Liver (tissue), 2 donors: ENCODE measurements at regions not wholly inside any gene's neighbourhood (a gene's known extent, or its start where the extent isn't known, plus 50 kb on each side); places are given as distances from the start of the nearest gene placed in this dataset.

Experiments used
- TF ChIP-seq, protein P1 (sequence below): fragments of 150-350 bp; IDR thresholded peaks from 2 replicates; pipeline ENCODE4 v1.5.1; 2017; ENCODE audit warnings: improper control_type of control experiment, low read depth, low read length; ENCODE audit not compliant: missing input control
- TF ChIP-seq, protein P2 (sequence below): IDR thresholded peaks from 2 replicates; pipeline ENCODE4 v1.6.1; 2016; ENCODE audit warnings: antibody characterized with exemption, mild to moderate bottlenecking
- donor health status: healthy.

DNA sequence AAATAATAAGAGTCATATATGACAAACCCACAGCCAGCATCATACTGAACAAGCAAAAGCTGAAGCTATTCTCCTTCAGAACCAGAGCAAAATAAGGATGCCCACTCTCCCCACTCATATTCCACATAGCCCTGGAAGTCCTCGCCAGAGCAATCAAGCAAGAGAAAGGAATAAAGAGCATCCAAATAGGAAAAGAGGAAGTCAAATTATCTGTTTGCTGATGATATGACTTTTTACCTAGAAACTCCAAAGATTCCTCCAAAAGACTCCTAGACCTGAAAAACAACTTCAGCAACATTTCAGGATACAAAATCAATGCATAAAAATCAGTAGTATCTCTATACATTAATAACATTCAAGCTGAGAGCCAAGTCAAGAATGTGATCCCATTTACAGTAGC, 217.5 kb downstream of the ABCC12 start:
- TF ChIP-seq, protein P1, sequence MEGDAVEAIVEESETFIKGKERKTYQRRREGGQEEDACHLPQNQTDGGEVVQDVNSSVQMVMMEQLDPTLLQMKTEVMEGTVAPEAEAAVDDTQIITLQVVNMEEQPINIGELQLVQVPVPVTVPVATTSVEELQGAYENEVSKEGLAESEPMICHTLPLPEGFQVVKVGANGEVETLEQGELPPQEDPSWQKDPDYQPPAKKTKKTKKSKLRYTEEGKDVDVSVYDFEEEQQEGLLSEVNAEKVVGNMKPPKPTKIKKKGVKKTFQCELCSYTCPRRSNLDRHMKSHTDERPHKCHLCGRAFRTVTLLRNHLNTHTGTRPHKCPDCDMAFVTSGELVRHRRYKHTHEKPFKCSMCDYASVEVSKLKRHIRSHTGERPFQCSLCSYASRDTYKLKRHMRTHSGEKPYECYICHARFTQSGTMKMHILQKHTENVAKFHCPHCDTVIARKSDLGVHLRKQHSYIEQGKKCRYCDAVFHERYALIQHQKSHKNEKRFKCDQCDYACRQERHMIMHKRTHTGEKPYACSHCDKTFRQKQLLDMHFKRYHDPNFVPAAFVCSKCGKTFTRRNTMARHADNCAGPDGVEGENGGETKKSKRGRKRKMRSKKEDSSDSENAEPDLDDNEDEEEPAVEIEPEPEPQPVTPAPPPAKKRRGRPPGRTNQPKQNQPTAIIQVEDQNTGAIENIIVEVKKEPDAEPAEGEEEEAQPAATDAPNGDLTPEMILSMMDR: no peak
- TF ChIP-seq, protein P2, sequence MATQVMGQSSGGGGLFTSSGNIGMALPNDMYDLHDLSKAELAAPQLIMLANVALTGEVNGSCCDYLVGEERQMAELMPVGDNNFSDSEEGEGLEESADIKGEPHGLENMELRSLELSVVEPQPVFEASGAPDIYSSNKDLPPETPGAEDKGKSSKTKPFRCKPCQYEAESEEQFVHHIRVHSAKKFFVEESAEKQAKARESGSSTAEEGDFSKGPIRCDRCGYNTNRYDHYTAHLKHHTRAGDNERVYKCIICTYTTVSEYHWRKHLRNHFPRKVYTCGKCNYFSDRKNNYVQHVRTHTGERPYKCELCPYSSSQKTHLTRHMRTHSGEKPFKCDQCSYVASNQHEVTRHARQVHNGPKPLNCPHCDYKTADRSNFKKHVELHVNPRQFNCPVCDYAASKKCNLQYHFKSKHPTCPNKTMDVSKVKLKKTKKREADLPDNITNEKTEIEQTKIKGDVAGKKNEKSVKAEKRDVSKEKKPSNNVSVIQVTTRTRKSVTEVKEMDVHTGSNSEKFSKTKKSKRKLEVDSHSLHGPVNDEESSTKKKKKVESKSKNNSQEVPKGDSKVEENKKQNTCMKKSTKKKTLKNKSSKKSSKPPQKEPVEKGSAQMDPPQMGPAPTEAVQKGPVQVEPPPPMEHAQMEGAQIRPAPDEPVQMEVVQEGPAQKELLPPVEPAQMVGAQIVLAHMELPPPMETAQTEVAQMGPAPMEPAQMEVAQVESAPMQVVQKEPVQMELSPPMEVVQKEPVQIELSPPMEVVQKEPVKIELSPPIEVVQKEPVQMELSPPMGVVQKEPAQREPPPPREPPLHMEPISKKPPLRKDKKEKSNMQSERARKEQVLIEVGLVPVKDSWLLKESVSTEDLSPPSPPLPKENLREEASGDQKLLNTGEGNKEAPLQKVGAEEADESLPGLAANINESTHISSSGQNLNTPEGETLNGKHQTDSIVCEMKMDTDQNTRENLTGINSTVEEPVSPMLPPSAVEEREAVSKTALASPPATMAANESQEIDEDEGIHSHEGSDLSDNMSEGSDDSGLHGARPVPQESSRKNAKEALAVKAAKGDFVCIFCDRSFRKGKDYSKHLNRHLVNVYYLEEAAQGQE: no peak
